ENCODE measurements at regions not wholly inside any gene's neighbourhood (a gene's known extent, or its start where the extent isn't known, plus 50 kb on each side); places are given as distances from the start of the nearest gene placed in this dataset.

GRCh38 chr6:97867177-97867576 lies 584.2 kb upstream of the MMS22L start:
- Histone ChIP-seq H3K4me2 (ENCODE audit: low read depth, low read length, poor library complexity, severe bottlenecking) (no peak overlapping the region), H3F3A (ENCODE audit: low read depth) (no peaks in the 10 kb centered on the region), H3K9me3 (ENCODE audit: insufficient read depth, low read depth, low read length) (no peaks in the 10 kb centered on the region), H3K79me2 (ENCODE audit: insufficient read depth, low read length) (no peaks in the 10 kb centered on the region), H3K4me3 (ENCODE audit: low read length, poor library complexity, severe bottlenecking) (no peak overlapping the region), H4K20me1 (ENCODE audit: insufficient read depth, low read length, poor library complexity, severe bottlenecking) (no peaks in the 10 kb centered on the region), H3K9ac (ENCODE audit: low read depth, low read length, poor library complexity, severe bottlenecking) (no peak overlapping the region), H3K36me3 (ENCODE audit: insufficient read depth, low read length) (no peaks in the 10 kb centered on the region), H3K4me1 (ENCODE audit: insufficient read depth, low read length, poor library complexity, severe bottlenecking) (no peaks in the 10 kb centered on the region), H3K9me2 (replicated peaks; ENCODE audit: low read depth, low read length) (no peaks in the 10 kb centered on the region), H2AFZ (ENCODE audit: low read length) (no peak overlapping the region), H3K27me3 (ENCODE audit: insufficient read depth, low read length, poor library complexity, severe bottlenecking) (no peaks in the 10 kb centered on the region)
- no peak for TF ChIP-seq CTCF (conservative IDR thresholded peaks at IDR 0.05; ENCODE audit: low read length)
- no peak for TF ChIP-seq EZH2phosphoT487 (IDR thresholded peaks at IDR 0.05; ENCODE audit: borderline replicate concordance)

- TF ChIP-seq CTCF (conservative IDR thresholded peaks at IDR 0.05; ENCODE audit: low read length) = no peak
- no peak for TF ChIP-seq EZH2phosphoT487 (IDR thresholded peaks at IDR 0.05; ENCODE audit: borderline replicate concordance)
- no peaks in the 10 kb centered on the region for H3F3A ChIP-seq (ENCODE audit: low read depth)
- no peaks in the 10 kb centered on the region for H3K9me2 ChIP-seq (replicated peaks; ENCODE audit: low read depth, low read length)
- no peak overlapping the region for H3K4me2 ChIP-seq (ENCODE audit: low read depth, low read length, poor library complexity, severe bottlenecking)
- no peaks in the 10 kb centered on the region for H4K20me1 ChIP-seq (ENCODE audit: insufficient read depth, low read length, poor library complexity, severe bottlenecking)
- no peaks in the 10 kb centered on the region for H3K36me3 ChIP-seq (ENCODE audit: insufficient read depth, low read length)
- H3K79me2 ChIP-seq (ENCODE audit: insufficient read depth, low read length) = no peaks in the 10 kb centered on the region
- no peak overlapping the region for H3K4me3 ChIP-seq (ENCODE audit: low read length, poor library complexity, severe bottlenecking)
- H3K9me3 ChIP-seq (ENCODE audit: insufficient read depth, low read depth, low read length) = no peaks in the 10 kb centered on the region
- H3K4me1 ChIP-seq (ENCODE audit: insufficient read depth, low read length, poor library complexity, severe bottlenecking) = no peaks in the 10 kb centered on the region
- H2AFZ ChIP-seq (ENCODE audit: low read length) = no peak overlapping the region
- H3K27me3 ChIP-seq (ENCODE audit: insufficient read depth, low read length, poor library complexity, severe bottlenecking) = no peaks in the 10 kb centered on the region
- no peak overlapping the region for H3K9ac ChIP-seq (ENCODE audit: low read depth, low read length, poor library complexity, severe bottlenecking)
Measured at GRCh38 chr6:97870273-97870672, 587.3 kb upstream of the MMS22L start.

GRCh38 chr6:97876711-97877110 lies 593.7 kb upstream of the MMS22L start:
- Histone ChIP-seq H3K4me1 (ENCODE audit: insufficient read depth, low read length, poor library complexity, severe bottlenecking) (no peaks in the 10 kb centered on the region), H3K4me2 (ENCODE audit: low read depth, low read length, poor library complexity, severe bottlenecking) (no peak overlapping the region), H3K27me3 (ENCODE audit: insufficient read depth, low read length, poor library complexity, severe bottlenecking) (no peaks in the 10 kb centered on the region), H3K36me3 (ENCODE audit: insufficient read depth, low read length) (no peaks in the 10 kb centered on the region), H3K9ac (ENCODE audit: low read depth, low read length, poor library complexity, severe bottlenecking) (no peak overlapping the region), H3K4me3 (ENCODE audit: low read length, poor library complexity, severe bottlenecking) (no peak overlapping the region), H3F3A (ENCODE audit: low read depth) (no peaks in the 10 kb centered on the region), H3K79me2 (ENCODE audit: insufficient read depth, low read length) (no peaks in the 10 kb centered on the region), H3K9me3 (ENCODE audit: insufficient read depth, low read depth, low read length) (no peaks in the 10 kb centered on the region), H2AFZ (ENCODE audit: low read length) (no peak overlapping the region), H3K9me2 (replicated peaks; ENCODE audit: low read depth, low read length) (no peaks in the 10 kb centered on the region), H4K20me1 (ENCODE audit: insufficient read depth, low read length, poor library complexity, severe bottlenecking) (no peaks in the 10 kb centered on the region)
- no peak for TF ChIP-seq CTCF (conservative IDR thresholded peaks at IDR 0.05; ENCODE audit: low read length)
- TF ChIP-seq EZH2phosphoT487 (IDR thresholded peaks at IDR 0.05; ENCODE audit: borderline replicate concordance) = no peak
